ENCODE measurements at regions not wholly inside any gene's neighbourhood (a gene's known extent, or its start where the extent isn't known, plus 50 kb on each side); places are given as distances from the start of the nearest gene placed in this dataset.

DNA sequence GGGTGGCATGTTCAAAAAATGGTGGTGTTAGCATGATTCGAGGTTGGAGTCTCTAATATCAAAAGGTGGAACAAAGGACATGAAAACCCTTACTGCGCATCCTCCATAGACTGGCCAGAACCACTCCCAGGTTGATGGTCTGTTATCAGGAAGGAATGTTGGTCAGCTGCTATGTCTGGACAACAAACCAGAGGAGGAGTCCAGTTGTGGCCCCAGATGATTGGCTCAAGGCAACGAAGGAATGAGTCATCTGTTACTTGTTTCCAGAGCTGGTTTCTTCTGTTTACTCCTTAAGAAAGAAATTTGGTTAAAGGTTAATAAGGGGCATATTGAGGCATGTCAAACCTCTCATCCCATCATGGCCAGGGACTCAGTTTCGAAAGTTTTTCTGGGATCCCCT lies 56.8 kb upstream of the GRIA4 start:
- no peak for DNase-seq (ENCODE audit: low spot score)

DNA sequence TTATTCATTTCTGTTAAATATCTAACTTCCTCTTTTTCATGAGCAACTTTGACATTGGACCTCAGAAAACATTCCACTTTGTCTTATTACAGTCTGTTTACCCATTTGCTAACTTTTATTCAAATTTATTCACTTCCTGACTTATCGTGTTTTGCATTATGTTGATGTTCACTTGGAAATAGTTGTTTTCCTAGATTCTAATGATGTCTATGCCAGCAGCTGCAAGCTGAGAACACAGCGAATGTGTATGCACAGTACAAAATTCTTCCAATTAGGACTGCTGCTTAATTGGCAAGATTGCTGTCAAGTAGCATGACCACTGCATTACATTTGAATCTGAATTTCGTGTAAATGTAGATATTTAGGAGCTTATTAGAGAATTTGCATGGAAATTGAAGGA lies 61.5 kb upstream of the GRIA4 start:
- no peak for DNase-seq (ENCODE audit: low spot score)

DNA sequence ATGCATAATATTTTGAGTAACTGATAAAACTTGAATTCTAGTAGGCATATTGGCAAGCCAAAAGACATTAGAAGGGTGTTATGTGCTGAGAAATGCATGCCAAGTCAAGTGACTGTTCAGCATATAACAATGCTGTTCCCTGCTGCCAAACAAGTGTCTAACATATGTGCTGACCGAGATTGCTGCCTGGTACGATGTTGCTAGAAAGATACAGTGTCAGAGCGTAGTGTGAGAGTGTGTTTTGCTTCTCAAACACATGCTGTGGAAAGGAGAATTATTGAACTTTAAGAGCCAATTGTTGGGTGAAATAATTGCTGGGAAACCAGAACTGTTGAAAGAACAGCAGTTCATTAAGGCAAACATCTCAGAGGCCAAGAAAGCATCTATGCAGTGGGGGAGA lies 71.3 kb upstream of the GRIA4 start:
- no peak for DNase-seq (ENCODE audit: low spot score)

DNA sequence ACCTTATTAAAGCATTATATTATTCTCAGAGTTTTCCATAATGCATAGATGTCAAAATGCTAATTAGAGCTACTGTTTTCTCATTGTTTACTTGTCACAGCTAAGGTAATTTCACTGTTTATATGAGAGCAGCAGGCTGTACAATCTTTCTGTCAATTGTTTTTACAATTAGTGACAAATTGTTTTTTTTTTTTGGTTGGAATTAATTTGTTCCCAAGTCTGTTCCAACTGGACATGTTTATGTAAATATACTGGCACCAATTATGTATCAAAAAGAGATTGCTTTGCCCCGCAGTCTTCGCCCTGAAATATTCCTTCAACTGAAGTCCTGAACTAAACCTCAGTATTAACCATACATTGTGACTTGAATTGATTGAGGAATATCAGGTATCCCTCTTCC lies 72.3 kb upstream of the GRIA4 start:
- no peak for DNase-seq (ENCODE audit: low spot score)

DNA sequence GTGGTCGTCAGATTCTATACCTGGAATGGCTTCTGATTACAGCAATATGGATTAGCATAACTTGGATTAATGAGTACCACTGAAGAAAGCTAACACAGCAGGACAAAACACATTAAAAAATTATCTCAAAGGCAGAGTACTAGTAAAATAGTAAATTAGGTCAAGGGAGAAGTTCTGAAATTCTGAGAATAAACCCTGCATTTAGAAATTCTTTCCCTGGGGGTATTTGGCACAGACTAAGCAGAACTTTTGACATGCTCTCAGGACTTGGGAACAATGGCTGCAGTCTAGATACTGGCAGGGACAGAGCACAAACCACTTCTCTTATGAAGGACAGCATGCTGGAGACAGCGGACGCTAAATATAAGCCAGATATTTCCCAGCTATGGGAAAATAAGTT lies 85.6 kb upstream of the GRIA4 start:
- DNase-seq (ENCODE audit: low spot score), result no peak

DNA sequence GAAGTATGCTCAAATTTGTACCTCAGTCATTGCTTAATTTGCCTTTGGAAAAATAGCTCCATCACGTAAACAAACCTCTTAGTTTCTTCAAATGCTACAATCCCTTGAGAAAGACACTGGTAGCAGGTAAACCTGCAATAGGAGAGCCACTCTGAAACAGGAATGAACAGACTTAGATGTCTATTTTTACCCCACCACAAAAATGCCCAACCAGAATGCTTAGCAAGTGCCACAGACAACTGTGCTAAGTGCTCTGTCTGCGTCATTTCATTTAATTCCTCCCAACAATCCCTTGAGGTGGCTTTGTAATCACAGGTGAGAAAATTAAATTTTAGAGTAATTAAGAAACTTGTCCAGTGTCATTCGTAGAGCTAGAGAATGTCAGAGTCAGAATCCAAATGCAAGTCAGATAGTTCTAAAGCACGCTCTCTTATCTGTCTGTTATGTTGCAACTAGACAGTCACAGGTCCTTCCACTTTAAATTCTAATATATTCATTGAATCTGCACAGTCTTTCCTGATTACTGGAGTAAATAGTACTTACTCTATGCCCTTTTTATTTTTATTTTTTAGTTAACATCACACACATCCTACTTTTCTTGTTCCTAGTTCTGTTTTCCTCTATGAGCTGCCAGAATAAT lies 89.0 kb upstream of the GRIA4 start:
- no peak for DNase-seq (ENCODE audit: low spot score)

DNA sequence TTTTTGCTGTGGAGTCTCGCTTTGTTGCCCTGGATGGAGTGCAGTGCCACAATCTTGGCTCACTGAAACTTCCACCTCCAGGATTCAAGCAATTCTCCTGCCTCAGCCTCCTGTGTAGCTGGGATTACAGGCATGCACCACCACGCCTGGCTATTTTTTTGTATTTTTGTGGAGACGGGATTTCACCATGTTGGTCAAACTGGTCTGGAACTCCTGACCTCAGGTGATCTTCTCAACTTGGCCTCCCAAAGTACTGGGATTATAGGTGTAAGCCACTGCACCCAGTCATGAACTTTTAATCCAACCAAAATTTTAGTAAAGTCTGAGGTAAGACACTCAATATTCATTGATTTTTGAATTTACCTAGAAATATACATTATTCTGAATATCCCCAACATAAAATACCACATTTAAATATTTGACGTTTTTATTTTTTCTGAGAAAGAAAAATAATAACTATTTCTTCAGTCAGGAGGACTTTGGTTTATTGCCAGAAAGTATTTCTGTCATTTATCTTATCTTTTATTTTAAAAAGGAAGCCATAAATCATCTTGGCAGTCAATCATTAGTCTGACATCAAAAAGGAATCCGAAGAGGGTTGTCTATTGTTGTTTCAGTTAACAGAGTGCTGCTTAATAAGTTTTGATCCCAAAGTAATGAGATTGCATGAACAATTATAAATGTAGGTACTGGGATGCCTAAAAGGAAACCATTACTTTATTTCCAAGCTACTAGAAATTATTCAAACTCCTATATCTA lies 102.2 kb upstream of the GRIA4 start:
- DNase-seq (ENCODE audit: low spot score), result no peak

DNA sequence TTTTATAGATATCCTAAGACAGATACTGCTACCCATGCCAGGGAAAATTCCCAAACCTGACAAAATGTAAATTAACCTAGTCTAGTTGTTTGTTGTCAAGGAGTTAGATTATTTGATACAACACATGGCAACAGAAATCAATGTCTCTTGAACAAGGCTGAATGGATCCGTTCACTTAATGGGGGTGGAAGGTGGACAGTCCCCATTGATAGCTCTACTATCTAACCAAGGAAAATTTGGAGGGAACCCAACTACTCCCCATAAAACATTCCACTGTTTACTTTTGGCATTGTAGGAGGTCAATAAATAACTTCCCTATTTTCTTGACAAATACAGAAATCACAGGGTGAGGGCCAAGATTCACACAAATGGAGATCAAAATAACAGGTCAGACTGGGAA lies 117.9 kb upstream of the GRIA4 start:
- DNase-seq (ENCODE audit: low spot score), result no peak

DNA sequence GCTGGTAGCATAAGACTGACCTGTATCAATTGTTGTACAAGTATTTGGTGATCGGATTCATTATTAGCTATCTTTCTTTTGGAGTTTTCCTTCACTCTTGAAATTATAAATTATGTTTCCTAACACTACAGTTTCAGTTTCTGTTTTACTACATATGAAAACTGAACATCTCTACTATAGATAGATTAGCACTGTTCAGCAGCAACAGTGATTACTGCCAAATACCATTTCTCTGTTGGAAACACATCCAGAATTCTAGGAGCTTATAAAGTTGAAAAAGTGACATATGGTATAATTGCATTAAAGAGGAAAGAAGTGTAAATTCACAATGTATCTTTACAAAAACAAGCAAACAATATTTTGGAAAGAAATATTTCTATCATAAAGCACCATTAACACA lies 118.5 kb upstream of the GRIA4 start:
- no peak for DNase-seq (ENCODE audit: low spot score)

DNA sequence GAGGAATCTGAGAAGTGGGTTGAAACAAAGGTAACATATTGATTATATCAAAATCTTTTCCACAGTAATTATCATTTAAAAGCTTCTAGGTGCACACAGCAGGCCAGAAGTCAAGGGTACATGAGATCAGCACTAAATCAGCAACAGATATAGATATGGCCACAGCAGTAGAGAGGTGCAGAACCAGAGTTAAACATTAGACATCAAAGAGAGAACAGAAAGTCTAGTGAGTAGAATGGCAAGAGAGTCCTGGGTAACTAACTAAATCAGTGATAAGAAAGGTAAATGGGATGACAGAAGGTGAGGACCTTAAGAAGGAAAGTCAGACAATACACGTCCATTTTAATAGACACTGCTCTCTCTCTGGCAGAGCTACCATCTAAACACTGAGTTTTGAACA lies 119.5 kb upstream of the GRIA4 start:
- DNase-seq (ENCODE audit: low spot score), result no peak

DNA sequence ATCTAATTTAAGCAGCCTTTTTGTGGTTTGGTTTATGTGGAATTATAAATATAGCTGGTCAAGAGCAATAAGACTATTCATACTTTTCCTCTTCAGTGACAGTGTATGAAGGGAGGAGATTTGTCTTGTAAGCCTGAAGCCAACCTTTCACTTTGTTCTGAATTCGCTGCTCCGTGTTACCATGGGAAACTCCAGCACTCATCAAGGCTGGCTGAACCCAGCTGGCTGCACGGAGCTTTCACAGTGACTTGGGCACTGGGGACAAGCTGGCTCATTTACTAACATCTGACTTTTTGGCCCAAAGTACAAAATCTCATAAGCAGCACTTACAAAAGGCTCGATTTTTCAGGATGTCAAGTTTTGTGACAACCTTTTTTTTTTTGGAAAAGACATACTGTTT lies 120.4 kb upstream of the GRIA4 start:
- peak; percentile 2 for DNase-seq (ENCODE audit: low spot score)

DNA sequence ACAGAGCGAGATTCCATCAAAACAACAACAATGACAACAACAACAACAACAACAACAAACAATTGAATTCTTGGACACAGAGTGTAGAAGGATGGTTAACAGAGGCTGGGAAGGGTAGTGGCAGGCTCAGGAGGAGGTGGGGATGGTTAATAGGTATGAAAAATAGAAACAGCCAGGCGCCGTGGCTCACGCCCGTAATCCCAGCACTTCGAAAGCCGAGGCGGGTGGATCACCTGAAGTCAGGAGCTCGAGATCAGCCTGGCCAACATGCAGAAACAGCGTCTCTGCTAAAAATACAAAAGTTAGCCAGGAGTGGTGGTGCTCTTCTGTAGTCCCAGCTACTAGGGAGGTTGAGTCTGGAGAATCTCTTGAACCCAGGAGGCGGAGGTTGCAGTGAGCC lies 122.9 kb upstream of the GRIA4 start:
- DNase-seq (ENCODE audit: low spot score), result no peak

DNA sequence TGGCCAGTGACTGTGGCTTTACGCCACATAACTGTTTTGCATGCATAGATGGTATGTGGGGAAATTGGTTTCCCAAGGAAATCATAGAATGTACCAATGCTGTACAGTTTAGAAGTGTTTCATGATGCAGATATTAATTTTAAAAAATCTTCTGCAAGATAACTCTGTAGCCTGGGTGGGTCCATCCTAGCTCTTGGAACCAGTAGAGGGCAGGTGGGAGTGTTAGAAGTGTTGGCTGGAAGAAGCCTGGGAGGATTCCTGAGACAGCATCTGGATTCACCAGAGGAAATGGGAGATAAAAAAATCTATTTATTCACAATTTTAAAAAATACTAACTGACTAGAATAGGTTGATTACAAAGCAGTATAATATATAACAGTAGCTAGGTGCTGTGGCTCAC lies 139.9 kb upstream of the GRIA4 start:
- no peak for DNase-seq (ENCODE audit: low spot score)

DNA sequence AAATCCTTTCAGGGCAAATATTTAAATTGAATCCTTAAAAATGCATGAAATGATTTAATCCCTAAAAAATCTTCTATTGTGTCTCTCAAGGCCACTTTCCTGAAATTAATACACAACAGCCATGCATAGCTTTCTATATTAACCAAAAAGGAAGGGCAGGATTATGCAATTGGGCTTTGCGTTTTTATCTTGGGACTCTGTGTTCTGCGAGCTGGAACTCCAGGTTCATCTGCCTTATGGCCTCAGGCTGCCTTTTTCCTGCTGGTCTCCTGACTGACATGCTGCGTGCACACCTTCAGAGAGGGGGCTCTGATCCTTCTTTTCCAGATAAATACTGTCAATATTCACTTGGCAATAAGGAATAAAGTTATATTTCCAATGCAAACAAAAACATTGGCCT lies 141.7 kb upstream of the GRIA4 start:
- no peak for DNase-seq (ENCODE audit: low spot score)

DNA sequence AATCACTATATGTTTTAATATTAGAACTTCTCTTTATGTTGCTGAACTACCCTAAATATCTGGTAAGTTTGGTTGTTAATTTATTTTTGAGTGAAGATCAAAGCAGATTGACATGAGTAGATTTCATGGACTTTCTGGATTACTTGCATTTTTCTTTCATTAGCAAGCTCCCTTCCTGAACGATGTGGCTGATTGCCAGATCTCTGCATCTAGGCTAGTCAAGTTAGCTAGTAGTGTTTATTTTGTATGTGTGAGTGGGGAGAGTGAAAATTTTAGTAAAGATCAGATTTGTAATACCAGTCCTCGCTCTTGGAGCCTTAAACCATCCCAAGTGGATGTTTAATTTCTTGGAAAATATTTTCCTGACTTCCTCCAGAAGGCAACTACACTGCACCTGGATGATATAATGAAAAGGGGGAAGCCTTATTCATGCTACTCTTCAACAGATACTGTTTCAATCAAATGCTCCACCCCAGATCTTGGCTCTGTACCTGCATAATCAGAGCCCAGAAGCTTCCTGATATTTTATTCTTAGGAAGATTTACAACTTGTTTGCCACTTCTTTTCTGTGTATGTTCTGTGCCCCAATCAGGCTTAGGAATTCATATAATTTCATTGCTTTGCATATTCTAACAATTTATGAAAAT lies 143.2 kb upstream of the GRIA4 start:
- no peak for DNase-seq (ENCODE audit: low spot score)

DNA sequence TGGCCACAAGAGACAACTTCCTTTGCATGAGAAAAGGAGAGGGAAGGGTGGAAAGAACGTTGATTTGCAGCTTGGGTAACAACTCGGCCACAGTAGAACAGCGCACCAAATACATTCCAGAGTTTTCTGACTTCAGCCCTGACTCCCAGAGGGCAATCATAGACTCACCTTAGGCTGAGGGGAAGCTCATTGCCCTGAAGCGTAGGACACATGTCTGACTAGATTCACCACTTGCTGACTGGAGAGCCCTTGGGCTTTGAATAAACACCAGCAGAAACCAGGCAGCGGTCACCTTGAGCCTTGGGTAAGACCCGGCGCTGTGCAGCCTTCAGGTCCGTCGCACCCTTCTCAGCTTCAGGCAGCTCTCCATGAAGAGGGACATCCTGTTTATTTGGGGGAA lies 151.8 kb upstream of the GRIA4 start:
- DNase-seq (ENCODE audit: low spot score), result no peak

DNA sequence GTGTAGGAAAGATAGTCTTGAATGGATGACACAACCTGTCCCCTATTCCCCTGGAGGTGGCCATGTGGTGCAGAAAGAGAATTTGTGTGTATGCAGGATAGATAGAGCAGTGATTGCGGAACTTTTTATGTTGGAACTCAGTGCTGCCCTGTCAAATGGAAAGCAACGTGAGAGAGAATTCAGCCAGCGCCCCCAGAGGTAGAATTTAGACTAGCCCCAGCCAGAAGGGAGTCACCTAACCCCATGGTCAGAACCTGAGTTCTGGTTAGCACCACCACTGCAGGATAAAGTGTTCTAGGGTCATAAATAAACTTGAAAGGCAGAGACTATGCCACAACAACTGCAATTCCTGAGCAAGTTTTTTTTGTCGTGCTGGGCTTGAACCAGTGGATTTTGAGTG lies 152.9 kb upstream of the GRIA4 start:
- DNase-seq (ENCODE audit: low spot score), result no peak

DNA sequence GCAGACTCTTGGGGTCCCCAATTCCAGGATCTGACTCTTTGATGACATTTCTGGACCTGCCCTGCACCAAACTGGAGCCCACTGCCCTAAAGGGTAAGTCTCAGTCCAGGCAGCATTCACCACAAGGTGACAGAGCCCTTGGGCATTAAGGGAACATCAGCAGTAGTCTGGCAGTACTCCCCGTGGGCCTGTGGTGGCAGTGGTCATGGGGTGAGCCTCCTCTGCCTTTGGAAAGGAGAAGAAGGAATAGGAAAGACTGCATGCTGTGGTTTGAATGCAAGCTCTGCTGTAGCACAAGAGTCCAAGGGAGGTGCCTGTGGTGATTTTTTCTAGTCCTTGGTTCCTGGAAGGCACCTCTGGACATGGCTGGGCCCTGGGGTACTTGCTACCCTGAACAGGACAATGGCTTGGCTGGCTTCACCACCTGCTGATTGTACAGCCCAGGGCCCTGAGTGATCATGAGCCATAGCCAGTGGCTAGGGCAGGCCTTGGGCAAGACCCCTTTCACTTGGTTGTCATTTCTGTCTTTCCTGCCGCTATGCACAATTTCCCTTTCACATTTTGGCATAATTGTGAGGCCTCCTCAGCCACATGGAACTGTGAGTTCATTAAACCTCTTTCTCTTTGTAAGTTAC lies 160.7 kb upstream of the GRIA4 start:
- no peak for DNase-seq (ENCODE audit: low spot score)

DNA sequence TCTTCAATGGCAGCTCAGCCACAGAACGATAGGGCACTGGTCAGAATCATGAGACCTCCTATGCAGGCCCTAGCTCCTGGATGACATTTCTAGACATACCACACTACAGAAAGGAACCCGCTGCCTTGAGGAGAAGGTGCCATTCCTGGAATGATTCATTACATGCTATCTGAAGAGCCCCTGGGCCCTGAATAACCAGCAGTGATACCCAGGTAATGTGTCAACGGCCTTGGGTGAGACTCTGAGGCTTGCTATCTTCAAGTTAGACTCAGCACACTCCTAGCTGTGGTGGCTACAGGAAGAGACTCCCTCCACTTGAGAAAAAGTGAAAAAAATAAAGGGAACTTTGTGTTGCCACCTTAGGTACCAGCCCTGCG lies 161.2 kb upstream of the GRIA4 start:
- DNase-seq (ENCODE audit: low spot score), result no peak

DNA sequence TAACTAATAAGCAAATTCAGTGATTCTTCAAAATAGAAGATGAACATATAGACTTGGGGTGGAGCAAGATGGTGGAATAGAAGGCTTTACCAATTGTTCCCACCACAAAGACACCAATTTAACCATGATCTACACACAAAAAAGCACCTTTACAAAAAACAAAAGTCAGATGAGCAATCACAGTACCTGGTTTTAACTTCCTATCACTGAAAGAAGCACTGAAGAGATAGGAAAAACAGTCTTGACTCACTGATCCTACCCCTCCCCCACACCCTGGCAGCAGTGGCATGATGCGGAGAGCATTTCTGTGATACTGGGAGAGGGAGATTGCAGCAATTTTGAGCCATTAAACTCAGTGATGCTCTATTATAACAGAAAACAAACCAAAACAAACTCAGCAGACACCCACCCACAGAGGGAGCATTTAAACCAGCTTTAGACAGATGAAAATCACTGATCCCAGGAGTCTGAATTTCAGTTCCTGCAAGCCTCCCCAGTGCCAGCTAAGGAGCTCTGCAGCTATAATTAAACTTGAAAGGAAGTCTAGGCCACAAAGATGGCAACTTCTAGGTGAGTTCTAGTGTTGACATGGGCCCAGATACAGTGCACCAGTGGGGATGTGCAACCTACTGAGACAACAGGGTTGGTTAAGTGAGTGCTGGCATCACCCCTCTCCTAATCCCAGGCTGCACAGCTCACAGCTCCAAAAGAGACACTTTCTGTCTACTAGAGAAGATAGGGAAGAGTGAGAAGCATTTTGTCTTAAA lies 161.8 kb upstream of the GRIA4 start:
- DNase-seq (ENCODE audit: low spot score), result no peak

DNA sequence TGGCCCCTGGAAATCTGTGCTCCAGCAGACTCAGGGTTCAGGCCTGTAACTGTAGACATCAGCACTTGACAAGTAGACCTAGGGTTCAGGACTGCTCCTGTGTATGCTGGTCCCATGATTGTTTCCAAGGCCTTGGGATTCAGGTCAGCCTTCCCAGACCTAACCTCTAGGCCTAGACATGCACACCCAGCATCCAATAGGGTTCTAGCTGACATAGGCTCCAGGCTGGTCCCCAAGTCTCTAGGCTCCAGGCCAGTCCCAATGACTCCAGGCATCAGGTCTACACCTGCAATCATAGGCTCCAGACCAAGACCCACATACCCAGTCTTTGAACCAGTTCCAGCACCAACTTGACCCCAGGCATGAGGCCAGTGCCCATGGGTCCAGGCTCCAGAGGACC lies 166.2 kb upstream of the GRIA4 start:
- DNase-seq (ENCODE audit: low spot score), result no peak
